ENCODE measurements at regions not wholly inside any gene's neighbourhood (a gene's known extent, or its start where the extent isn't known, plus 50 kb on each side); places are given as distances from the start of the nearest gene placed in this dataset.

DNA sequence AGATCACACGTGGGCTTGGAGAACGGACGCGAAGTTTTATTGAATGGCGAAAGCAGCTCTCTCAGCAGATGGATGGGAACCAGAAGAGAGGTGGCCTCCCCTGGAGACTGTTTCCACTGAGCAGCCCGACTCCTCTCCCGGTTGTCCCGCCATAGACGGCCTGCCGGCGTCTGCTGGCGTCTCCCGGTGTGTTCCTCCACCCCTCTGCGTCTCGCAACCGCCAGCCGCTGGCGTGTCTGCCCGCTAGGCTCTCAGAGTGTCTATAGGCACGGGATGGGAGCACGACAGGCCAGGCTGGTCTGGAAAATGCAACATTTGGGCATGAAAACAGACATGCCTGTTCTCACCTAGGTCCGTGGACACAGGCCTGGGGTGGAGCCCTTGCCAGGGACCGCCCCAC, 366.7 kb upstream of the SOX11 start:
- CTCF ChIA-PET, result no interaction called here
- POLR2A ChIA-PET (ENCODE audit: unreplicated experiment), result no interaction called here

DNA sequence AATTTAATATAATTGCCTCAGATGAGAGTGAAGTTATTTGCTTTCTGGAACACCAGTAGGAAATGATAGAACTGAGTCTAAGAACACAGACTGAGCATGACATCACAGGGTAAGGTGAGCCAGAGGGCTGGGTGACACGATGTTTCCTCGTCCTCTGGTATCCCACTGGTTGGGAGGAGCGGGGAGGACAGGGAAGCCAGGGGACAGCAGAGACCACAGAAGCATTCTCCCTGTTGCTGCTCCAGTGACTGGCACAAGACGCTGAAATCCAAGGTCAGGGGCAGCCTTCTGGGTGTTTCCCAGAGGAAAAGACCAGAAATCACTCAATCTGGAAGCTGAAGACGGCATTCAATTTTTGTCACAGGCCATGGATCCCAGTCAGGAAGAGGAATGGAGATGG, 363.4 kb upstream of the SOX11 start:
- Histone ChIP-seq H3F3A (ENCODE audit: insufficient read depth, low read depth) (no peaks in the 10 kb centered on the region), H3K27me3 (ENCODE audit: insufficient read depth, low read depth) (no peaks in the 10 kb centered on the region), H3K4me1 (replicated peaks; ENCODE audit: insufficient read depth) (no peaks in the 10 kb centered on the region), H3K4me2 (no peak overlapping the region), H3K9me2 (ENCODE audit: insufficient read depth) (no peaks in the 10 kb centered on the region), H4K20me1 (ENCODE audit: insufficient read depth) (no peaks in the 10 kb centered on the region), H3K36me3 (ENCODE audit: low read depth) (no peaks in the 10 kb centered on the region), H2AFZ (no peak overlapping the region), H3K4me3 (no peak overlapping the region), H3K9me3 (ENCODE audit: insufficient read depth, low read depth) (no peaks in the 10 kb centered on the region), H3K27ac (no peak overlapping the region), H3K79me2 (ENCODE audit: low read depth) (no peaks in the 10 kb centered on the region)
- CTCF ChIA-PET, result no interaction called here
- POLR2A ChIA-PET (ENCODE audit: unreplicated experiment), result no interaction called here
- DNase-seq, result no peak
- intact Hi-C loops (cut with micrococcal nuclease; ENCODE audit: unreplicated experiment), result no loop called here
- TF ChIP-seq EZH2 (IDR thresholded peaks at IDR 0.05; ENCODE audit: low read depth), result no peak
- BruUV-seq (replicated peaks), result no TSS peak

More for the DNA sequence above, 366.7 kb upstream of the SOX11 start:
- no peak overlapping the region for H2AFZ ChIP-seq
- intact Hi-C loops (cut with micrococcal nuclease; ENCODE audit: unreplicated experiment), result no loop called here
- no TSS peak for BruUV-seq (replicated peaks)
- no peaks in the 10 kb centered on the region for H3K9me2 ChIP-seq (ENCODE audit: insufficient read depth)
- no peaks in the 10 kb centered on the region for H3K79me2 ChIP-seq (ENCODE audit: low read depth)
- no peak for DNase-seq
- H3K9me3 ChIP-seq (ENCODE audit: insufficient read depth, low read depth), result no peaks in the 10 kb centered on the region
- no peaks in the 10 kb centered on the region for H4K20me1 ChIP-seq (ENCODE audit: insufficient read depth)
- H3K4me1 ChIP-seq (replicated peaks; ENCODE audit: insufficient read depth), result no peaks in the 10 kb centered on the region
- H3K27ac ChIP-seq, result no peak overlapping the region
- no peak overlapping the region for H3K4me2 ChIP-seq
- no peaks in the 10 kb centered on the region for H3K27me3 ChIP-seq (ENCODE audit: insufficient read depth, low read depth)
- TF ChIP-seq, protein P1, sequence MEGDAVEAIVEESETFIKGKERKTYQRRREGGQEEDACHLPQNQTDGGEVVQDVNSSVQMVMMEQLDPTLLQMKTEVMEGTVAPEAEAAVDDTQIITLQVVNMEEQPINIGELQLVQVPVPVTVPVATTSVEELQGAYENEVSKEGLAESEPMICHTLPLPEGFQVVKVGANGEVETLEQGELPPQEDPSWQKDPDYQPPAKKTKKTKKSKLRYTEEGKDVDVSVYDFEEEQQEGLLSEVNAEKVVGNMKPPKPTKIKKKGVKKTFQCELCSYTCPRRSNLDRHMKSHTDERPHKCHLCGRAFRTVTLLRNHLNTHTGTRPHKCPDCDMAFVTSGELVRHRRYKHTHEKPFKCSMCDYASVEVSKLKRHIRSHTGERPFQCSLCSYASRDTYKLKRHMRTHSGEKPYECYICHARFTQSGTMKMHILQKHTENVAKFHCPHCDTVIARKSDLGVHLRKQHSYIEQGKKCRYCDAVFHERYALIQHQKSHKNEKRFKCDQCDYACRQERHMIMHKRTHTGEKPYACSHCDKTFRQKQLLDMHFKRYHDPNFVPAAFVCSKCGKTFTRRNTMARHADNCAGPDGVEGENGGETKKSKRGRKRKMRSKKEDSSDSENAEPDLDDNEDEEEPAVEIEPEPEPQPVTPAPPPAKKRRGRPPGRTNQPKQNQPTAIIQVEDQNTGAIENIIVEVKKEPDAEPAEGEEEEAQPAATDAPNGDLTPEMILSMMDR (conservative IDR thresholded peaks at IDR 0.05), result no peak
- no peak for TF ChIP-seq EZH2 (IDR thresholded peaks at IDR 0.05; ENCODE audit: low read depth)
- H3K4me3 ChIP-seq, result no peak overlapping the region
- no peaks in the 10 kb centered on the region for H3F3A ChIP-seq (ENCODE audit: insufficient read depth, low read depth)
- no peaks in the 10 kb centered on the region for H3K36me3 ChIP-seq (ENCODE audit: low read depth)

DNA sequence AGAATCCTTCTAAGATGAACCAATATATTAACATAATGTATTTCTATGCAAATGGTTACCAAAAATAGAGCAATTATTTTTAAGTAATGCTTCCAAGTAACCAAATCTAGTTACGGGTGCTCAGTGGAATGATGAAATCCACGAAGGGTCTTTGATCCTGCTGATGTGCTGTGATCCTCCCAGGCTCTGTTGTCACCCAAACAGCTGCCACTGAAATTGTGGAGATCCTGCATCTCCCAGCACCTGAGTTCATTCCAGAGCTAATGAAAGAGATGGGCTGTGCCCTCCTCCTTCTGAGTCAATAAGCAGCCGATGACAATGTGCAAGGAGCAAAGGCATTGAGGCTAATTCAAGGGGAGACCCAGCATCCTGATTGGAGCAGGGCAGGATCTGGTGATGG, 362.4 kb upstream of the SOX11 start:
- no peaks in the 10 kb centered on the region for H3K9me2 ChIP-seq (ENCODE audit: insufficient read depth)
- ChIA-PET CTCF (no interaction called here), POLR2A (ENCODE audit: unreplicated experiment) (no interaction called here)
- H3K4me1 ChIP-seq (replicated peaks; ENCODE audit: insufficient read depth), result no peaks in the 10 kb centered on the region
- H4K20me1 ChIP-seq (ENCODE audit: insufficient read depth), result no peaks in the 10 kb centered on the region
- no peak overlapping the region for H2AFZ ChIP-seq
- no peaks in the 10 kb centered on the region for H3K27me3 ChIP-seq (ENCODE audit: insufficient read depth, low read depth)
- no peaks in the 10 kb centered on the region for H3K36me3 ChIP-seq (ENCODE audit: low read depth)
- H3K9me3 ChIP-seq (ENCODE audit: insufficient read depth, low read depth), result no peaks in the 10 kb centered on the region
- no peak overlapping the region for H3K4me3 ChIP-seq
- DNase-seq, result no peak
- intact Hi-C loops (cut with micrococcal nuclease; ENCODE audit: unreplicated experiment), result no loop called here
- H3K79me2 ChIP-seq (ENCODE audit: low read depth), result no peaks in the 10 kb centered on the region
- no TSS peak for BruUV-seq (replicated peaks)
- TF ChIP-seq, protein P1 (conservative IDR thresholded peaks at IDR 0.05), result no peak
- no peak for TF ChIP-seq EZH2 (IDR thresholded peaks at IDR 0.05; ENCODE audit: low read depth)
- H3K4me2 ChIP-seq, result no peak overlapping the region
- H3K27ac ChIP-seq, result no peak overlapping the region
- H3F3A ChIP-seq (ENCODE audit: insufficient read depth, low read depth), result no peaks in the 10 kb centered on the region

DNA sequence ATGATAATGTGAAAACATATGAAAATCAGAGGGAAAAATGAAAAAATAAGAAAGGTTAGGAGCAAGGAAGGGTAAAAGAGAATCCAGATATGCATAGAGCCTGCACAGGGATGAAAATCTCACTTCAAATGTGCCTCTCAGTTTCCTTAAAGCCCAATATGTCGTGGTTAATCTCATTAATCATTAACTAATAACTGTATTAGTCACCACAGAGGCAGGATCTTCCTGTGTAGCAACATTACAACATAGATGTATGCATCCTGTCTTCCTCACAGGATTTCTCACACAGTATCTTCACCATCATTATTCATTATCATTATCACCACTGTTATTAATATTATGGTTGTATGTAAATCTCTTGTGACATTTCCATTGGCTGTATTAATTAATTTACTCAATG, 361.2 kb upstream of the SOX11 start:
- Histone ChIP-seq H3K4me3 (no peak overlapping the region), H2AFZ (no peak overlapping the region), H3K4me1 (replicated peaks; ENCODE audit: insufficient read depth) (no peaks in the 10 kb centered on the region), H4K20me1 (ENCODE audit: insufficient read depth) (no peaks in the 10 kb centered on the region), H3K36me3 (ENCODE audit: low read depth) (no peaks in the 10 kb centered on the region), H3K79me2 (ENCODE audit: low read depth) (no peaks in the 10 kb centered on the region), H3K27me3 (ENCODE audit: insufficient read depth, low read depth) (no peaks in the 10 kb centered on the region), H3K9me3 (ENCODE audit: insufficient read depth, low read depth) (no peaks in the 10 kb centered on the region), H3F3A (ENCODE audit: insufficient read depth, low read depth) (no peaks in the 10 kb centered on the region), H3K9me2 (ENCODE audit: insufficient read depth) (no peaks in the 10 kb centered on the region), H3K27ac (no peak overlapping the region), H3K4me2 (no peak overlapping the region)
- TF ChIP-seq, protein P1 (conservative IDR thresholded peaks at IDR 0.05), result no peak
- TF ChIP-seq EZH2 (IDR thresholded peaks at IDR 0.05; ENCODE audit: low read depth), result no peak
- DNase-seq, result no peak
- CTCF ChIA-PET, result no interaction called here
- intact Hi-C loops (cut with micrococcal nuclease; ENCODE audit: unreplicated experiment), result no loop called here
- POLR2A ChIA-PET (ENCODE audit: unreplicated experiment), result no interaction called here
- BruUV-seq (replicated peaks), result no TSS peak
